SH-SY5Y (cell line): ENCODE measurements at regions not wholly inside any gene's neighbourhood (a gene's known extent, or its start where the extent isn't known, plus 50 kb on each side); places are given as distances from the start of the nearest gene placed in this dataset.

ENCODE experiments used
- GATA2 ChIP-seq: IDR thresholded peaks from 2 replicates; pipeline ENCODE4 v1.6.1; 2011; ENCODE audit warnings: mild to moderate bottlenecking, low read depth, low read length
- GATA3 ChIP-seq: IDR thresholded peaks from 2 replicates; pipeline ENCODE4 v1.6.1; 2011; ENCODE audit warnings: low read depth, mild to moderate bottlenecking, low read length, moderate library complexity

- TF ChIP-seq GATA3, result no peak
- no peak for TF ChIP-seq GATA2
Observed at GRCh38 chr14:87643005-87643404, 350.0 kb downstream of the GALC start.

GRCh38 chr14:87640553-87640952 lies 352.4 kb downstream of the GALC start:
- TF ChIP-seq GATA2 (no peak), GATA3 (no peak)

- TF ChIP-seq GATA3, result no peak
- TF ChIP-seq GATA2, result no peak
Observed at GRCh38 chr14:87638196-87638595, 354.8 kb downstream of the GALC start.

GRCh38 chr14:87635442-87635841 lies 357.5 kb downstream of the GALC start:
- TF ChIP-seq GATA2, result no peak
- TF ChIP-seq GATA3, result no peak

- TF ChIP-seq GATA3, result no peak
- no peak for TF ChIP-seq GATA2
Observed at GRCh38 chr14:87632796-87633195, 360.2 kb downstream of the GALC start.

- TF ChIP-seq GATA3, result no peak
- TF ChIP-seq GATA2, result no peak
Observed at GRCh38 chr14:87630846-87631245, 362.1 kb downstream of the GALC start.

- no peak for TF ChIP-seq GATA2
- no peak for TF ChIP-seq GATA3
Observed at GRCh38 chr14:87629788-87630187, 363.2 kb downstream of the GALC start.

GRCh38 chr14:87628780-87629179 lies 364.2 kb downstream of the GALC start:
- TF ChIP-seq GATA3 (no peak), GATA2 (no peak)

- TF ChIP-seq GATA2 (no peak), GATA3 (no peak)
Observed at GRCh38 chr14:87628129-87628528, 364.9 kb downstream of the GALC start.

- TF ChIP-seq GATA3, result no peak
- TF ChIP-seq GATA2, result no peak
Observed at GRCh38 chr14:87626266-87626665, 366.7 kb downstream of the GALC start.

GRCh38 chr14:87623616-87624015 lies 369.4 kb downstream of the GALC start:
- TF ChIP-seq GATA2 (no peak), GATA3 (no peak)

GRCh38 chr14:87617079-87617478 lies 375.9 kb downstream of the GALC start:
- TF ChIP-seq GATA2 (no peak), GATA3 (no peak)

- TF ChIP-seq GATA3 (no peak), GATA2 (no peak)
Observed at GRCh38 chr14:87615822-87616679, 376.9 kb downstream of the GALC start.

- no peak for TF ChIP-seq GATA2
- no peak for TF ChIP-seq GATA3
Observed at GRCh38 chr14:87615047-87615446, 377.9 kb downstream of the GALC start.

GRCh38 chr14:87613881-87614280 lies 379.1 kb downstream of the GALC start:
- no peak for TF ChIP-seq GATA2
- TF ChIP-seq GATA3, result no peak
